CD4-positive, alpha-beta T cell treated with Interleukin-10 for 1 hour (primary cell): ENCODE measurements at regions not wholly inside any gene's neighbourhood (a gene's known extent, or its start where the extent isn't known, plus 50 kb on each side); places are given as distances from the start of the nearest gene placed in this dataset.
"Not testable (repeated sequence)": the region's sequence is repeated elsewhere in the genome, so short reads cannot be mapped to it uniquely, and the experiment has no call there.

ENCODE experiments used
- DNase-seq: peaks from one replicate; pipeline ENCODE4 v3.0.0-alpha.2; 2020

DNA sequence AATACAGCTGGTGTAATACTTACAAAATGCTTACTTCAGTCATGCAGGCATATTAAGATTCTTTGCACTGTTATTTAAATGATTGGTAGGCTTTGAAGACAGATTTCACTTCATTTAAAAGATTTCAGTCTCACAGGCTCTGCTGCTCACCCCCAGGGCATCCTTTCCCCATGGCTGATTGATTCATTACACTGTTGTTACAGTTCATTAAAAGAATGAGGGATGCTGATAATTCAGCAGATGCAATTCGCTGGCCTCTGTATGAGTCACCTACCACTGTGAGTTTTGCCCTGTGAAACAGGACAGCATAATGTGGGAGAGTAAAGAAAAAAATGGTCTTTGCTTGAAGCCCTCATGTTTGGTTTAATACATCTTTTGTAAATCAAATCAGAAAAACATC lies 246.9 kb downstream of the CYLC2 start:
- DNase-seq: no peak

DNA sequence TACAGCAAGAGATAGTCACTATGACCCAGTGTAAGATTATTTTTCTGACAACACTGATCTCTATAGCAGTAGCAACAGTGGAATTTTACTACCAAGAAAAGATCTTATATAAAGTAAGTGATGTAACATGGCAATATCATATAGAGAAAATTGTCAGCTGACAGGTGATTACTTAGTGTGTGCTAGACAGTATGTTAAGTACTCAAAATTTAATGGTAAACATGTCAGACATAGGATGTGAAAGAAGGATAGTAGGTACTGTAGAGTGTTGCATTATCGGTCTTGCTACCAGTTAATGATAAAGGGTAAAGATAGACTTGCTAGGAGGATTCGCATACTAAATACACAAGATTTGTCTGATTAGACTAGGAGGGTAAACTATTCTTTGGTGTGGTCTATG lies 247.4 kb downstream of the CYLC2 start:
- no peak for DNase-seq

DNA sequence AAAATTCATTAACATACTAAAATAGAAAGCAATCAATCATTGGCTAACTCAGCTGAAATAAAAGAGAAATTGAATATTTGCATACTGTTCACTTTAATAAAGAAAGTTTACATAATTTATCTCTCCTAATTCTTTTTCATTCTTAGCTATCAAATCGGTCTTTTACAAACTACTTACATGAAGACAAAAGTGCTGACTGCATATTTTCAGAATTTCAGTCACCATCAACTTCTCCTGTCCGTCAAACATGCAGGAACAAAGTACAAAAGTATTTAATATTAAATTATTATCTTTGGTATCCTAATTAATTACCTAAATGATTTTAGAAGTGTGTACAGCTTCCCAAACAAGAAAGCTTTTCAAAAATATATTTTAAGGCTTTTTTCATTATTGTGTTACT lies 248.4 kb downstream of the CYLC2 start:
- DNase-seq: no peak

DNA sequence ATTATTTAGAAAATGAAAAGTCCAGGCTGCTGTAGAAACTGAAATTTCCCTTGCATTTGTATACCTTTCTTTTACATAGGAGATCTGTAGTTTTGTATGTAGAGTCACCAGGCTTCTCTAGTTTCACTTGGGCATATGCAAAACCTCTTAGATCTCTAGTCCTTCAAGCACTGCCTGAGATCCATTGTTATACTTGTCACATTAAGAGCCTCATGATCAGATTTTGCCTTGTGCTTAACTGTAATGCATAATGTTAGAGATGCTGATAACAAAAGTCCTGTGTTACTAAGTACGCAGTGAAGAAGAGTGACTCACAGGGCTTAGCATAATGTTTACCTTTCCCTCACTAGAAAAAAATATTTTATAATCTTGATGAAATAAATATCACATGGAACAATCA lies 250.2 kb downstream of the CYLC2 start:
- DNase-seq: no peak

DNA sequence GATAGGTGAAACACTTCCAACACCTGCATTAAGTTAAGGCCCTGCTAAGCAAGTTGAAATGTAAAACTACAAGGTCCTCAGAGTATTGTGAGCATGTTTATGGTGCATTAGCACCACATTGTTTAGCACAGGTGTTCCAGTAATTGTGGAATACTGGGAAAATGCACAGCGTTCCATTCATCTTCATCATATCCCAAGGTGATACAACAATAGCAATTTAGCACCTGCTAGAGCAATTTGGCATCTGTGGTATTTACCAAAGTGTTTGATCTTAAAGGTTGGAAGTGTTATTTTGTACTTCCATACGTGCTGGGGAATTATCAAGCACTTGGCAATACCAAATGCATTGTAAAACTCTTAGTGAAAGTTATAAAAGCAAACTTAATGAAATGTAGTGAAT lies 266.8 kb downstream of the CYLC2 start:
- no peak for DNase-seq

DNA sequence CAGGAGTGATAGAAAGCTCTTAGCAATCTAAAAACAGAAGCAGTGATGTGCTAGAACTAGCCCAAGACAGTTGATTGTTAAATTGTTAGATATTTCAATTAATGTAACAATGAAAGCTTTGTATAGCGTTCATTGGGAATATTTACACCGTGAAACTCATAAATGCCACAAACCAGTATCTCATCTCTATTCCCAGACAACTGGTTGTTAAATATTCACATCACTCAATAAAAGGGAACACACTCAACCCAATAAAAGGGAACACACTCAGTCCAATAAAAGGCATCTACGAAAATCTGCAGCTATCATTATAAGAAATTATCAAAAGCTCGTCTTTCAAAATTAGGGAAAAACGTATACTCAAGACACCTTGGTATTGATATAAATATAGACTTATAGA lies 270.9 kb downstream of the CYLC2 start:
- DNase-seq: no peak

DNA sequence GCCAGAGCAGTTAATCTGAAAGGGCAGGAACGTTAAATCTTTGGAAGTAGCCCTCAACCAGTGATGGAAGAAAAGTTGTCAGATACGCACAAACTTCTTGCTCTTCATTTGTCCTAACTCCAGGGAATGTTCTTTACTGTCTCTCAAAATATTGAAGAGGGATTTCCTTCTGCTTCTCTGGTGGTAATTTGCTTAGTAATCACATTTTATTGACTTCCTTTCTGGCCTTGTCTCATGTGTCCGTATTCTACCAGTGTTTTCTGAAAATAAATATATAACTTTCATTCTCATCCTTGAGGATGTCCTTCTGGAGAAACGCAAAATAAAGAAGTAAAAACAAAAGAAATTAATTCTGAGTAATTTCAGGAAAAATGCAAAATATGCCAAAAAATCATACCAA lies 282.1 kb downstream of the CYLC2 start:
- DNase-seq: no peak

DNA sequence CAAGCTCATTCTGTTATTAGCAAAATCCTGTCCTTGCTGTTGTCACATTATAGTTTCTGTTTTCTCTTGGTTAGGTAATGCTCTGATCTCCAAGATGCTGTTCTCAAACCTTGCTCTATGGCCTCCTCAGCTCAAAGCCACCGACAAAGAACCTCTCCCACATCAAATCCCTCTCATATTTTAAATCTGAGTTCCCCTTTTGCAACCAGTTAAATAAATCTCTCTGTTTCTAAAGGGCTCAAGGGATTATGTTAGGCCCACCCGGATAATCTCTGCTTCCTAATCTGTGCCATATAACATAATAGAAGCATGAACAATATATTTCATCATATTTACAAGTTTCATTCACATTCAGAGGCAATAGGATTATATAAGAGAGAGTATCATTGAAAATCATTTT lies 286.0 kb downstream of the CYLC2 start:
- DNase-seq: no peak

DNA sequence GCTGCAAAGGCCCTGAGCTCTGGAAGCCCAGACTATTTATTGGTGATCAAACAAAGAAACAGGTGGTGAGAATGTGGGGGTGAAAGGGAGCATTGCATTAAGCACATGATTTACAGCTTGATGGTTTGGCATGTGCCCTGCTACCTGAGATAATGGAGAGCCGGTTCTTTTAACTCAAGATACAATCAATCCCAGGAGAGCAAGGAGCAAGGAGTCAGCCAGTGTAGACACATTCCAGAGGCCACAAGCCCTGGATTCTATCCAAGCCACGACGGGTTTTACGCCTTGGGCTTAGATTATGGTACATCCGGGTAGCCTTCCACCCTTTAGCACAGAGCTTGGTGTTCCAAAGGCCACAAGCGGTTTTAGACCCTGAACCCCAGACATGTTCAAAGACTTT lies 292.2 kb downstream of the CYLC2 start:
- no peak for DNase-seq

DNA sequence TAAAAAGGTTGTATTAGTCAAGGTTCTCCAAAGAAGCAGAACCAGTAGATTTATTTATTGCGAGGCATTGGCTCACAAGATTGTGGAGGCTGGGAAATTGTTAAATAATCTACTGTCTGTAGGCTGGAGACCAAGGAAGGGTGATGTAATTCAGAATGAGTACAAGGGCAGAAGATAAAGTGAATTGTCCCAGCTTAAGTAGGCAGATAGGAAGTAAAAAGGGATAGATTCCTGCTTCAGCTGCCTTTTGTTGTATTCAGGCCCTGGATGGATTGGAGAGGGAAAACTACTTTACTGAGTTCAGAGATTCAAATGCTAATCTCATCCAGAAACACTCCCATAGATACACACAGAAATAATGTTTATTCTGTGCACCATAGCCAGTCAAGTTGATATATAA lies 301.1 kb downstream of the CYLC2 start:
- no peak for DNase-seq

DNA sequence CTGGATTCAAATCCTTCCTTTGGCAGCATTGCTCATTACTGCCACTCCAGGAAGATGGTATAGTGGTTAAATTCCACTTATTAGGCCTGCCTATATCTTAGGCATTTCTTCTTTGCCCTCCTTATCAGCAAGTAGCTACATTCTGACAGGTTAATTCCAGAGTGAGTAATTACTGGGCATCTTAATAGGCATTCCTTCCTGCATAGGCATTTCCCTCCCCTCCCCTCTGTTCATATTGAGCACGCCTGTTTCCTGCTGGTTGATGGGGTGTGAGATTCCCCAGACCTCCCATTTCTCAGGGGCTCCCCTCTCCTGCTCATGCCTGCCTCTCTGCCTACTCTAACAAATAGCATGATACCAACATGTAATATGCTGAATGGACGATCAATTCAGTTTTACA lies 305.9 kb downstream of the CYLC2 start:
- no peak for DNase-seq

DNA sequence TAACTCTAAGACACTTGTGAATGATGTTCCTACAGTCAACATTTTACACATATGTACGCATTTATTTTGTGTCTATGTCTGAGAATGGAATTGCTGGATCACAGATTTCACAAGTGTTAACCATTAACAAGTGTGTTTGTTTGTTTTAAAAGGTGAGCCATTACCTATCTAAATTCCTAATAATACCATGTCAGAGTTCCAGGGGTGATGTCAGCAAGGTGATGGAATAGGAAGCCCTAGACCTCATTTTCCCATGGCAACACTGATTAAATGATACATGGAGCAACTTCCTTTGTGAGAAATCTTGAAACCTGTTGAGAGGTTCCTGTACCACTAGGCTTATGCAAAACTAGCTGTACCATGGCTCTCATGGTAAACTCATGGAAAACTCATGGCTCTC lies 309.7 kb downstream of the CYLC2 start:
- no peak for DNase-seq

DNA sequence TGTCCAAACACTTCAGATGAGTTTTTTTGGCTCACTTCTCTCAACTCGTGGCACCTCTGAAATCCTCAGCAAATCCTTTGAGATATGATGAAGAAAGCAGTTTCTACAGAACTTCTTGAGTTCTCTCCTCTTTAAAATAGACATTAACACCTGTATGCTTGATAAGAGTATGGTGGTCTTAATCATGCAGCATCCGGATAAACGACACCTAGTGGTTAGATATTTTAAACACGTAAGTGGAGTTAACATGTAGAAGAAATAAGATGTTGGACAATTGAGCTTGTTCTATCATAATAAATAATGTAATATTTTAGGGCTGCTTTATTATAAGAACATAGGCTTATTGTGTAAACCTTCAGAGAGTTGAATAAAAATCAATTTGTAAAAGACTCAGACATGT lies 324.8 kb downstream of the CYLC2 start:
- no peak for DNase-seq

DNA sequence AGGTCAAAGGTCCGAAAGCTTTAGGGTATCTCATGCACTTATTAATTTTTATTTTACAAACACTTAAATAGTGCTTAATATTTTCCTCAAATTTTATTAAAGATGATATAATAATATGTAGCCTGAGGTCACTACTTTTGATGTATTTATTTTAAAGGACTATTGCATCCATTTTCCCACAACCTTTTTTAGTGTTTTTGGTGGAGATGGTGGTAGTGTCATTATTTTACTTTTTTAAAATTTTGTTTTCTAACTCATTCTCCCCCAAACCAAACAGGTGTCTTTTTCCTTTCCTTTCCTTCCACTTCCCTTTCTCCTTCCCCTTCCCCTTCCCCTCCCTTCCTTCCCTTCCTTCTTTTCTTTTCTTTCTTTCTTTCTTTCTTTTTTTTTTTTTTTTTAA lies 328.6 kb downstream of the CYLC2 start:
- no peak for DNase-seq

DNA sequence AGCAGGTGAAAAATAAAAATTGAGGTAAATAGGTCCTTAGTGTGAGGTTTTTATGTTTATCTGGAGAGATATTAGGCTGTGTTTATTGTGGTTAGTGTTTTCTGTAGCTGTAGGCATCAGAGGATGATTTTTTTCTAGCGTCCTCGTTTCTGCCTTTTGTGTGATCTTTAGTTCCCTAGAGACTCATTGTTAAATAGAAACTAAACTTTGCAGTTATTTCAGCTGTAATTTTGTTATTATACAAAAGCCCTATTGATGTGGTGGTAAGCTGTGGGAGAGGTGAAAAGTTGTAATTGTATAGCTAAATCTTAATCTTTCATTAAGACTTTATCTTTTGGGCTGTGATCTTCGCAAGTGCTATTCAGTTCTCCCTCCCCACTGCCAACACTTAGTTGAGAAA lies 340.3 kb downstream of the CYLC2 start:
- no peak for DNase-seq

DNA sequence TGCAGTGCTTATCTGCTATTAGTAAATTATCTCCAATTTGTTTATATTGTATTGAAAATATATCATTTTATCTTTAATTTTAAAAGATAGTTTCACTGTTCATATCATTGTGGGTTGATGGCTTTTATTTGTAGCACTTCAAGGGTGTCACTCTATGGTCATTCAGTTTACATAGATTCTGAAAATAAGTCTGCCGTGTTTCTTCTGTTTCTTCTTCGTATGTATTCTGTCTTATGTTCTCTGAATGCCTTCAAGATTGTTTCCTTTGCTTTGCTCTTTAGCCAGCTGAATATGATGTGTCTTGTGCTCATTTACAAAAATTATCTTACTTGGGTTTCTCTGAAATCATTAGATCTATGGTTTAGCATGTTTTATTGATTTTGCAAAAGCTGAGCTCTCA lies 359.9 kb downstream of the CYLC2 start:
- no peak for DNase-seq

DNA sequence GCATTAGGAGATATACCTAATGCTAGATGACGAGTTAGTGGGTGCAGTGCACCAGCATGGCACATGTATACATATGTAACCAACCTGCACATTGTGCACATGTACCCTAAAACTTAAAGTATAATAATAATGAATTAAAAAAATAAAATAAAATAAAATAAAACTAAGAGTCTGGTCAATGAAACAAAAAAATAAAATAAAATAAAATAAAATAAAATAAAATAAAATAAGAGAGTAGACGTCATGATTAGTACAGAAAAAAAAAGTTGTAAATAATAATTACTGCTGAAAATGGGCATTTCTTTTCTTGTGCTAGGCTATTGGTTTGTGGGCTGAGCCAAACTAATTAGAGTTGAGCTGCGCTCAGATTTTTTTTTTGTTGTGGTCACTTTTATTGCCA lies 362.8 kb downstream of the CYLC2 start:
- not testable (repeated sequence) for DNase-seq

DNA sequence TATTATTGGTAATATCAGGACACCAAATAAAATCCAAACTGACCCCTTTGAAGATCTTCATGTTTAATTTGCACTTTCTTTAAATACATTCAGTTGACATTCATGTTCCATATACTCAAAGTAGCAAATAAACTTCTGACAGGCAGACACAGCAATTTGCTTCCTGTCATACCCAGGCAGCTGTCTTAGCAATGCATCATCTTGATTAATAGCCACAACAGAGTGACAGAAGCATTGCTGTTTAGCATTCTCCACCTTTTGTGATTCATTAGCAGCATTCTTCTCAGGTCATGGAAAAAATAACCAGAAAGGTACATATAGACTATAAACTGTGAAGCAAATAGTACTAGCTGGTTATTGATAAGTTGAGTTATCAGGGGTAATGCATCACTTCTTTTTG lies 366.8 kb downstream of the CYLC2 start:
- no peak for DNase-seq

DNA sequence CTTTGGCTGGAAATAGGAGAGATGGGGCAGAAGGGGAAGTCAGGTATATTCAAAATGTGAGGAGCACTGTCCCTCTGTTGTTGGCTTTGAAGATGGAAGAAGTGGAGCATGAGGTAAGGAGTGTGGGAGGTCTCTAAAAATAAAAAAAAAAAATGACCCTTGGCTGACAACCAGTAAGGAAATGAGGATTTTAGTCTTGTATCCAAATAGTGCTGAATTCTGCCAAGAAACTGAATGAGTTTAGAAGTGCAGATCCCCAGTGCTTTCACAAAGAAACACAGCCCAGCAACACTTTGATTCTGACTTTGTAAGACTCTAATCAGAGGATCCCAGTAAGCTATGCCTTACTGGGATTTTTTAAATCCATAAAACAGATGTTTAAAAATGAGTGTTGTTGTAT lies 367.9 kb downstream of the CYLC2 start:
- no peak for DNase-seq

DNA sequence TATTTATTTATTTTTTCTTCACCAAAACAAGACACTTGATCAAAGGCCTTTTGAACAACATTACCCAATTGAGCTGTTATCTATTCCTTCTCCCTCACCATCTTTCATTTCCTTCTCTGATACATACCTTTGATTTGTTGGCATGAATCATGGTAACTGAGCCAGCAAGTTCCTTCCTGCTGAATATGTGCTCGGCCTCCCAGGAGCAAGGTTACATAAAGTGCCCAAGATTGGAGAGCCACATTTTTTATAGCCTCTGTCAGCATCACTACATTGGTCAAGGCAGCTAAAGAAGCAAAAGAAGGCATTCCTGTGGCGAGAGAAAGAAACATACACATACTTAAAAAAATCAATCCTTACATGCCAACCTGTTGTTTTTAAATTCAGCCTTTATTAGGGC lies 369.6 kb downstream of the CYLC2 start:
- DNase-seq: no peak

DNA sequence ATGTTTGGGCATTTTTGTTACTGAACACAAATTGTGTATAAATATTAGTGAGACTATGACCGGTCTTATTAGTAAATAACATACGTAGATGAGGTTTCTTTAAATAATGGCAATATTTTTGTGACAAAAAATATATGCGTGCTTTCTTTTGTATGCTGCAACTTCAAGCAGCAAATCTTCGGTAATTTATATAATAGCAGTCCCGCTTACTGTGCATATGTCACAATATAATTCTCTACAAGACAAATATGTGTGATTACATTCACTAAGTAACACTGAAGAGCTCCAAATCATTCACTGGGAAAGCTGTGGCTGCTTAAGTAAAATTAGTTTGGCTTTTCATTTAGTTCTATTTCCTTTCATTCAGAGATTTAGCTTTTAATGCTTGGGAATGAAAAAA lies 376.0 kb downstream of the CYLC2 start:
- no peak for DNase-seq

DNA sequence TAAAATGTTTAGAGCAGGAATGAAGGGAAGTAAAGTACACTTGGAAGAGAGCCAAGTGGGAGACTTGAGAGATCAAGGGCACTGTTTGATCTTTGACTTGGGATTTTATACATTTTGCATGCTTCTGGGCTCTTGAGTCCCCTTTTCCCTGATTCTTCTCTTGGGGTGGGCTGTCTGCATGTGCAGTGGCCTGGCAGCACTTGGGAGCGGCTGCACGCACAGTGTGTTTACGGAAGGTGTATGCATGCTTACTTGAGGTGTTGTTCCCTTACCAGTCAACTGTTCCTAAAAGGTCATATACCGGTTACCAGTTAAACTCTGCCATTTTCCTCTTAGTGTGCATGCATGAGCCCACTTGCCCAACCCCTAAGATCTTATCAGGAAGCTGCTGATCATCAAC lies 377.7 kb downstream of the CYLC2 start:
- no peak for DNase-seq

DNA sequence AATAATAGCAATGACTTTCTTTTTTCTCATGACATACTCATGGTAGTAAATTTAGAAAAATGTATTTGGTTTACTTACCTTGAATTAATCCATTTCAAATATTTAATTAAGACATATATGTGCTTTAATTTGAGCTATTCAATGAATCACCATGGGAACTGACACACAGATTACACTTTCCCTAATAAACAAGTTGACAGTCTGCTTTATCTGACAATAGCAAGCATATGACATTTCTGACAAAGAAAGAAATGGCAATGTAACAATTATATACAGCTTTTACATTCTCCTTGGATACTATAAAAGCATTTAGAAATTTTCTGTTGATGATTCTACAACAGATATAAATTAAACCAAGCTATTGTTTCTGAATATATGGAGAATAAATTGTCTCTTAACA lies 382.5 kb downstream of the CYLC2 start:
- DNase-seq: no peak

DNA sequence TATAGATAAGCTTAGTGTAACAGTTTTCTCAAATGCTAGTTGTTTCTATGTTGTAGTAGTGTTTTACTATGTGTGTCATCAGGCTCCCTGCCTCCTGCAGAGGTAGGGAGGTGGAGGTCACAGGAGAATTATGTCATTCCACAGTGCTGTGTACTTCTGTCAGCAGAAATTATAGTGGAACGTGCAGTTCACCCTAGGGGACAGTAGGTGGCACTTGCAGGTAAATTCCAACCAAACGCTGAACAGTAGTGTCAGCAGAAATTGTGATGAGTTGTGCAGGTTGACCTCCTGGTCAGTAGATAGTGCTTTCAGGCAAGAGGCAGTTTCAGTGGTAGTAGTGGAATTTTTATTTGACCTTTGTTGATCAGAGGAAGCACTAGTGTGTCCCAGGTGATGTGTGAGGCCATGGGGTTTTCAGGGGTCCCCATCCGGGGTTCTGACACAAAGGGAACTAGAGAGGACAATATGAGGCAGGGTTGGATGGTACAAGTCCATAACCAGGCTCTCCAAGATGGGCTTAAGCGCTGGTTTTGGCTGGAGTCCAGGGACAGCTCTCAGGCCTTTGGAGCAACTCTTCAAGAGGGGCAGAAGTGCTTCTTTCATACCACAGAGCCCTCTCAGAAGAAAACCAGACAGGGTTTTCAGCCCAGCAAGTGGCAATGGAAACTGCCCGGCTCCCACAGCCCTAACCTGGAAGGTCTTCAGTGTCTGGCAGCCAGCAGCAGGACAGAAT lies 402.9 kb downstream of the CYLC2 start:
- peak; percentile 20 for DNase-seq

DNA sequence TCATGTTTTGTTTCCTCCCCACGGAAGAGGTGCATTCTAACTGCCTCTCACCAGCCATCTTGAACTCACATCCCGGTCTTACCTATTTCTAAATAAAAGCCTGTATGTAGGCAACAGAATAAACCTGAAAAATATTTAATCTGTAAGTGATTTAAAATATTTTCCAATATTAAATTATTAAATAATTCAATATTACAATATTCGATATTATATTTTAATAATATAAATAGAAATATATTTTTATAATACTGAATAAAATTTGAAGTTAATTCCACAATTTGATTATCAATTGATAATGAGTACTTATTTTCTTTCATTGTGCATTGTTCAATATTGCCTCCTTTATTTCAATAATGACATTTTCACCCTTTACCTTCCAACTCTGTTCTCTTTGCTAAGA lies 404.4 kb downstream of the CYLC2 start:
- DNase-seq: no peak

DNA sequence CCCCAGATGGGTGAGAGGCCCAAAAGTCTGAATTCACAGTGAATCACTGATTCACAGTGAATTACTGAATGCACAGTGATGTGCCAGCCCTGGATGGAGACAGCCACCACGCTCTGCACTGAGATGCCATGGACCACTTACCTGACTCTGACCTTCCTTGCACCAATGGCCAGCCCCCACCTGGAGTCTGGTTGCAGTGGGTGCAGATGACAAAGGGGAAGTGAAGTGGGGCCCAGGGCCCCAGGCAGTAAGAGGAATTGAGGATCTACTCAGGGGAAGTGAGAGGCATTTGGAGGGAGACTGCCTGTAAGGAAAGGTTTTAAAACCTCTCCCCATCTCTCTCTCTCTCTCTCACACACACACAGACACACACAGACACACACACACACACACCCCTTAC lies 412.1 kb downstream of the CYLC2 start:
- no peak for DNase-seq
